OCI-LY1 (cell line): ENCODE measurements at regions not wholly inside any gene's neighbourhood (a gene's known extent, or its start where the extent isn't known, plus 50 kb on each side); places are given as distances from the start of the nearest gene placed in this dataset.

Source experiments
- CTCF ChIP-seq: fragments of 200-600 bp; sonication (generic), shearing (Covaris generic); IDR thresholded peaks from 2 replicates; pipeline ENCODE4 v1.5.1; 2017; ENCODE audit warnings: mild to moderate bottlenecking, antibody characterized with exemption, low read length, moderate library complexity, mixed read lengths
- EZH2 ChIP-seq: fragments of 200-600 bp; sonication (generic), shearing (Covaris generic); IDR thresholded peaks from 2 replicates; pipeline ENCODE4 v1.8.0; 2017; ENCODE audit warnings: borderline replicate concordance, mixed run types, mild to moderate bottlenecking, antibody characterized with exemption, low read length, moderate library complexity, mixed read lengths

GRCh38 chr2:223314811-223315210, 262.8 kb downstream of the KCNE4 start:
- no peak for TF ChIP-seq CTCF
- TF ChIP-seq EZH2: no peak
